Retina (tissue), 1 donor: ENCODE measurements at regions not wholly inside any gene's neighbourhood (a gene's known extent, or its start where the extent isn't known, plus 50 kb on each side); places are given as distances from the start of the nearest gene placed in this dataset.
A peak's percentile ranks its signal among the peaks of the same experiment; 100 is the strongest.

ENCODE experiments used
- DNase-seq: peaks from one replicate; pipeline ENCODE4 v3.0.0-alpha.2; 2016

DNA sequence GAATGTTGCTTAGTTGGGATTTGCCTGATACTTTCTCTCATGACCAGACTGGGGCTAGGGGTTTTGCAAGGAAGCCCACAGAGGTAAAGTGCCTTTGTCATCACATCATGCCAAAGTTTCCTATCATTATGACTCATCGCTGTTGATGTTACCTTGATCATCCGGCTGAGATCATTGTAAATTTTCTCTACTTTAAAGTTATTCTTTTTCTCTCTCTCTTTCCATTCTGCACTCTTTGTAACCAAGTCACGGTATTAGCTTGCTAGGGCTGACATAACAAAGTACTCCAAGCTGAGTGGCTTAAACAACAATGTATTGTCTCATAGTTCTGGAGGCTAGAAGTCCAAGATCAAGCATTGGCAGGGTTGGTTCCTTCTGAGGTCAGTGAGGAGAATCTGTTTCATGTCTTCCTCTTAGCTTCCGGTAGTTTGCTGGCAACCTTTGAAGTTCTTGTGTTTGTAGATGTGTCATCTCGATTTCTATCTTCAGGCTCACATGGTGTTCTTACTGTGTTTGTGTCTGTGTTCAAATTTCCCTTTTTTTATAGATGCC lies 113.0 kb downstream of the DTHD1 start:
- no peak for DNase-seq

DNA sequence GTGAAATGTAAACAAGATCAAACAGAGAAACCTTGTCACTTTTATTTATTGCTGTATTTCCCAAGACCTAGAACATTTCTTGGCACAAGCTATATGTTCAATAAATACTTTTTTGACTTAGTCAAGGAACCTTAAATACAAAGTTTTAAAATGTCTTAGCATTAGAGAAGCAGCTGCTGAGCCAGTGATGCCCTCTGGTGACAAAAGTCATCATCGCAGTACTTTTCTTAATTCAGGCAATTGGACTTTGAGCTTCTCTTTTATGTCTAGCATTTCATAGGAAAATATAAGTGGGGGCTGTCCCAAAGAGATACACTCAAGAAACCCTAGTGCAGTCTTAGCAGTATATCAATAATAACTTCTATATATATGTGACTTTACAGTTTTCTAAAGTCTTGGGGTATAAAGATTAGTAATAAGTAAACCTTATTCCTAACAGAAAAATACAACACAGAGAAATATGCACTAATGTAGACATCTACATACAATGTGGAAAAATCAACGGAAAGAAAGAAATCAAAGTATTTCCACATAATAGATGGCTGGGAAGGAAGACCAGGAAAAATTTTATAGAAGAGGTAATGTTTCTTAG lies 118.4 kb downstream of the DTHD1 start:
- no peak for DNase-seq

DNA sequence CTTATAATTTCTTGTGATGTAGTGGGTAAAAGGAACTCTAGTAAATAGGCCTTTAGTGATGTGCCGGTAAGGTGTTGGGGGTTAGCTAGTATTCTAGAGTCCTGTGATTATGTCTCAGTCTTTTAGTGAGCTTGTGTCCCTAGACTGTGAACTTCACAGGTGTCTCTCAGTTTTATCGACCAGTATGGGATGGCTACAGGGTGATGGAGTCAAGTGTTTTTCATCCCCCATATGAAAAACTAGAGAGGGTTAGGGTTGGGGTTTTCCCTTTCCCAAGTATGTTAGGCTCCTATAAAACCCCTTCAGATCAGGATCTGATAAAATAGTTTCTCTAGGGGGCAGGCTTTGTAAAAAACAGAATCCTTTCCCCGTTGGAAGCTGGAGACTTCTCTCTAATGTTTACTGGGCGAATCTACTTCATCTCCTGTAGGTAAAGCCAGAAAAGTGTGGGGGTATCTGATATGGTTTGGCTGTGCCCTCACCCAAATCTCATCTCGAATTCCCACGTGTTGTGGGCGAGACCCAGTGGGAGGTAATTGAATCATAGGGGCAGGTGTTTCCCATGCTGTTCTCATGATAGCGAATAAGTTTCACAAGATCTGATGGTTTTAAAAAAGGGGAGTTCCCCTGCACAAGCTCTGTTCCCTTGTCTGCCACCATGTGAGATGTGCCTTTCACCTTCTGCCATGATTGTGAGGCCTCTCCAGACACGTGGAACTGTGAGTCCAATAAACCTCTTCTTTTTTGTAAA lies 120.8 kb downstream of the DTHD1 start:
- DNase-seq: no peak

DNA sequence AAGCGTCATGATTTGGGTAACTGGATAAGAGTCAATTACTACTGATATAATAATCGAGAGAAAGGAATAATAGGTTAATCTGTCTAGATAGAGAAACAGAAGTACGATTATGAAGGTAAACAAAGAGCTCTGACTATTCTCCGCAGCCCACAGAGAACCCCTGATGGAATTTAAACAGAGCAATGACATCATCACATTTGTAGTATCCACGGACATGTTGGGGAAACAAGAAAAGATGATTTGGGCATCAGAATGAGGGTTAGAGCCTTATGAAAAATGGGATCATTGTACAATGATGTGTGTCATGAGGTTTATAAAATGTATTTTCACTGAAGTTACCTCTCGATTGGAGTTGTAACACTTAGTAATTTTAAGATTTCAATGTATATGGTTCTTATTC lies 129.9 kb downstream of the DTHD1 start:
- no peak for DNase-seq

DNA sequence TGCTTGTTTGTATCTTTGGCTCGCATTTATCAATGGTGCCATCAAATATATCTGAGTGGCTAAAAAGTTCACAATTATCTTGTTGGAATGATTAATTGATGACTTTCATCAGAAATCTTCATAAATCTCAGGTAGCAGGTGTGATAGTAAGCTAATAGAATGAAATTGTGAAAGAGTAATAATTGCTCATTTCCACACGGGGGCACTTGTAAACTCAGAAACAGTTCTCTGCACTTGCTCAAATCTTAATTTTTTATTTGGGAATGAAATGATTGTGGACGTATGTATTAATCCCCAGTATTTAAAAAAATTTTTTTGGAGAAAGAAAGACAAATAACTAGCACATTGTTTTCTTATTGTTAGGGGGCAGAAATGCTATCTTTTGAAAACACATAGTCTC lies 132.8 kb downstream of the DTHD1 start:
- DNase-seq: no peak

DNA sequence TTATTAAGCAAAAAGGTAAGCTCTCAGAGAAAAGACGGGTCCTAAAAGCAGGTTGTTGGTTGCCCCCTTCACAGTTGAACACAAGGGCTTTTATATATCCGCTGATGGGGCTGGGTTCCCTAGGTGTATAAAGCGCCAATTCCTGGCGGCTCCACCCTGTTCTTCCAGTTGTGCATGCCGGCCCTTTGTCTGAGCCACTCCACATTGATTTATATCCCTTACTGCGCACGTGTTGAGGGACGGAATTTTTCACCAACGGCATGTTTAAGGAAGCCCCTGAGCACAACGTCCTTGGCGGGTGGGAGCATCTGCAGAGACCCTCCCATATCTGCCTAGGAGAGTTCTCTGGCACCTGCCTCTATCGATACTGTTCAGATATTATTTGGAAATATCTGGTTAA lies 135.7 kb downstream of the DTHD1 start:
- no peak for DNase-seq

DNA sequence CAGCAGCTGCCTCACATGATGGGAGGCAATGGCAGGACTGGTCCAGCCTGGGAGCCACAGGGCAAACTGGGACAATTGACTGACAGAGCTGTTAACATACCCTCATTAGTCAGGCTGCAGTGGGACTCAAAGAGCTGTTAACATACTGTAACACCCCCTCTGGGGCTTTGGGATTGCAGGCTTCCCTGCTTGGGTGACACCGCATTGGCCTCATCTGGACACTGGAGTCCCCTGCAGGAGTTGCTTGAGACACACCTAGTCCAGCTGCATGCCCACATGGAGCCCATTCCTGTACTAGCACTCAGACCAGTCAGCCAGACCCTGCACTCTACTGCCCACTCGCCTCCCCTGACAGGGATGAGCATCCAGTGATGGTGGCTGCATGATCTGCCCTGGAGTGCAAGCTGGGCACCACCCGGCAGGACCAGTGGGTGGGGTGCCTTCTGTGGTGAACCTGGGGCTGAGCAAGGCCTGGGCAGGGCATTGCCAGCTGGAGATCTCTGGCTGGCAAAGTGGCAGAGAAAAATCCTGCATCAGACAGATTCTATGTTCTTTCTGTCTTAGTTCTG lies 138.8 kb downstream of the DTHD1 start:
- DNase-seq: no peak

DNA sequence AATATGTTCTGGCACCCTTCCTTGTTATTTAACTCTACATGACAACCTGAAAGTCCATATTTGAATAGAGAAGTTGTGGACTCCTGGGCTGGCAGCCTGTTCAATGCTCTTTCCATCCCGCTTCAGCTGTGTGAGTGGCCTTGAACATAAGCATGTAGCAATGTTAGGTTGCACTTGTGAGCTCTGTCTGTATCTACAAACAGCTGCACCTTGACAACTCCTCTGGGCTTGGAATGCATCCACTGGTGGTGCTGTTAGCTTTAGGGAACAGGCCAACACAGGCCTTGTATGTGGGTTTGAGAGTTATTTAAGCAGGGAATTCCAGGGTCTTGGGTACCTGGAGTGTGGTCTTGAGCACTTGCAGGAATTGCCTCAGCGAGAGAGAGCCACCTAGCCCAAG lies 141.2 kb downstream of the DTHD1 start:
- no peak for DNase-seq

DNA sequence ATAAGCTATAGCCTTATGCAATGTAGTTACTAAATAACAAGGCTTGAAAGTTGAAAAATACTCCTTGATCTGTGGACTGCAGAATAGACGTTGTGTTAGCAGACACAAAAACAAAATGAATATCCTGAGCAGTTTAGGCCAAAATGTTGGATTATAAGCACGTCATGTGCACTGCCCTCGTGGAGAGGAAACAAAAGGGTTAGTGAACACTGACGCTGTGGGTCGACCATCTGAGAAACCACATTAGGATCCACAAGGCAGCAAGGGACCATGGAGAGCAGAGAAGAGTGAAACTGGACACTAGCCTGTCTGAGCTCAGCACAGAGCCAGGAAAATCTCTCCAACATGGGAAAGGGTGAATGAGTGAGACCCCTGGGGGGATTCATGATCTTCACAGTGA lies 145.3 kb downstream of the DTHD1 start:
- no peak for DNase-seq

DNA sequence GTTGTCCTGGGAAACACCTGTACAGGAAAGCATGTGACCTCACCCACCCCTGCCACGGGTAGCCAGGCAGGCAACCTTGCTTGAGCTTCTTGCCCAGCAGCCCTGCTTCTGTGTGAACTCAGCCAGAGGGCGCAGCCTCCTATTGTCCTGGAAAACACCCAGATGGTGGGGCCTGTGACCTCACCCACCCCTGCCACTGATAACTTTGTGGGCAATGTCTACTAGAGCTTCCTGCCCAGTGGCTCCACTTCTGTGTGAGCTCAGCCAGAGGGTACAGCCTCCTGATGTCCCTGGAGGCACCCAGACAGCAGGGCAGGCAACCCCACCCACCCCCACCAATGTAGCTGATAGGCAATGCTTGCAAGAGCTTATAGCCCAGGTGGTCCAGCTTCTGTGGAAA lies 146.3 kb downstream of the DTHD1 start:
- no peak for DNase-seq

DNA sequence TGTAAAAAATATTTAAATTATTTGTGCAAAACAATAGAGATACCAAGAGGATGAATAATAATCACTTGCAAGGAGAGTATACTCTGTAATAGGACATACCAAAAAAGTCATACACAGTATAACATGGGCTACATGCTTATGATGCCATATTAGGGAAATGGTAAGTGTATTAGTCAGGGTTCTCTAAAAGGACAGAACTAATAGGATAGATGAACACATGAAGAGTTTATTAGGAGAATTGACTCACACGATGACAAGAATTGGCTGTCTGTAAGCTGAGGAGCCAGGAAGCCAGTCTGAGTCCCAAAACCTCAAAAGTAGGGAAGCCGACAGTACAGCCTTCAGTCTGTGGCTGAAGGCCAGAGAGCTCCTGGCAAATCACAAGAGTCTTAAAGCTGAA lies 151.2 kb downstream of the DTHD1 start:
- DNase-seq: no peak

DNA sequence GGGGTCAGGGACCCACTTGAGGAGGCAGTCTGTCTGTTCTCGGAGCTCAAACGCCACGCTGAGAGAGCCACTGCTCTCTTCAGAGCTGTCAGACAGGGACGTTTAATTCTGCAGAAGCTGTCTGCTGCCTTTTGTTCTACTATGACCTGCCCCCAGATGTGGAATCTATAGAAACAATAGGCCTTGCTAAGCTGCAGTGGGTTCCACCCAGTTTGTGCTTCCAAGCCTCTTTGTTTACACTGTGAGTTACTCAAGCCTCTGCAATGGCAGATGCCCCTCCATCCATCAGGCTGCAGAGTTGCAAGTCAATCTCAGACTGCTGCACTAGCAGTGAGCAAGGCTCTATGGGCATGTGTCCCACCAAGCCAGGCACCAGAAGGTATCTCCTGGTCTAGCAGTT lies 158.1 kb downstream of the DTHD1 start:
- DNase-seq: peak; percentile 2

DNA sequence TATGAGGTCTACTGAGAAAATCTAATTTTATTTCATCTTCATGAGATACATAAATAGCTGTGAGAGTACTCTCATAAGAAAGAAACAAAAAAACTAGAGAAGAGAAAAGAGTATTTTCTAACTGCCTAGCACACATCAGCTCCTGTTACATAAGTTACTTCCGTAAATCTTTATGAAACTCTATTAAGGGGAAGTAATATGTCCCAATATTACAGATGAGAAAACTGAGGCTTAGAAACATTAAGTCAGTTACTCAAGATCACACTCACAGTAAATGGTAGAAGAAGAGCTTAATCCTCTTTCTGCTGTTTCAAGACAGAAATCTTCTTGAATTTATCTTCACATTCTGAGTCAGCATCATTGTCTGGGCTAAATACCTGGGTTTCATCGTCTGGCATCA lies 164.1 kb downstream of the DTHD1 start:
- DNase-seq: no peak

DNA sequence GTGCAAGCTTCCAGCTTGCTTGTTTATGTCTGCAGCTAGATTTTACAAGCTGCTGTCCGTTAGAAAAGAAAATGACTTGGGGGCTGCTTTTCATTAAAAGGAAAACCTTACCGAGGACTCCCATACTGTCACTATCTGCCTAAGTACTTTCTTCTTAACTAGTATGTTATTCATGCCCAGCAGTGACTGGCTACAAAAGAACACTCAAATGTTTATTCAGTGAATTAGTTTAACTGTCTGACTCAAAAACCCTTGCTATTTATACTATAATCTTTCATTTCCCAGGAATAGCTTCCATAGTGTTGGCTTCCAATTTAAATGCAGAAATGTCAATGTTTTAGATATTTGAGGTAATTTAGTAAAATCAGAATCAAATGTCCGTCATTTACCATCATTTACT lies 164.9 kb downstream of the DTHD1 start:
- no peak for DNase-seq

DNA sequence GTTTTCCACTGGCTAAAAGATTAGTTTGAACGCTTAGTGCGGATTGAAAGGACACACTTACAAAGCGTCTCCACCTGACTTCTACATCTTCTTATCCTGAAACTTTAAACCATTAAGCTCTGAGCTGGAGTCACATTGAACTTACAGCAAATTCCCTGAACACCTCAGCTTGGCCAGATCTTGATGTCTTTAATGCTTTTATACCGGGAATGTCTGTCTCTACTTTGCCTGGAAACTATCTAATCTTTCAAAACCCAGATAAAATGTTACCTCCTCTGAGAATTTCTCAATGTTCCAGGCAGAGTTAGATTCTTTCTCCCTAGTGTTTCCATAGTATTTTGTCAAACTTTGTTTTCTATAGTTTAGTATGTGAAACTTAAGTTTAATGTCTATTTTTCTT lies 179.9 kb downstream of the DTHD1 start:
- no peak for DNase-seq

DNA sequence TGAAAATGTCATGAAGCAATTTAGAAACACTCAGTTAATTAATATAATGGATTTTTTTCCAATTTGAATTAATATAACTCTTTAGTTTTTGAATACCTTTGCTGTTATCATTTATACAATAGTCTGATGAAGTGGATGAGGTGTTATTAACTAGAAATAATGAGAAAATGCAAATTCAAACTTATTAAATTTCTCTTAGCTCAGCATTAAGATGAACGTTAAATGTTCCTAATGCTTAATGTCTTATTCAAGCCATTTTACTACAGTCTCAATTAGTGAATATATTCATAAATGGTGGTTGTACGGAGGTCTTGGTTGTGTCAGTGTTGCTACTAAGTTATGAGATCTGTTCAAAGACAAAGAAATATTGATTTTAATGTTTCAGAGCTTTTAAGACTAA lies 186.3 kb downstream of the DTHD1 start:
- no peak for DNase-seq

DNA sequence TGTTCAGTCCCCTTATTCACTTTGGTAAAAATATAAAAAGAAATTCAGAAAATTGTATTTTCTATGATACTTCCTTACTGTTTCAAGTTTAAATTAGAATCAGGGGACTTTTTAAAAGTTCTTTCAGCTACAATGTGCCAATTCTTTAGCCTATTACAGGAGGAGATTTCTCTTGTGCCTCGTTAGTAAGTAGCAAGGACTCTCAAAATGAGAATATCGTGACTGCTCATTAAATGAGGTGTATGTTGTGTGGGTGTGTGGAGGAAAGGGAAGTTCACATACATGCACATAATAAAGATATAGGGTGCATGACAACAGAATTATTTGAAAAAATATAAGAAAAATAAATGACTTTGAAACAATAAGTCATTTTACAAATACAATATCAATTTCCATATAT lies 190.5 kb downstream of the DTHD1 start:
- no peak for DNase-seq

DNA sequence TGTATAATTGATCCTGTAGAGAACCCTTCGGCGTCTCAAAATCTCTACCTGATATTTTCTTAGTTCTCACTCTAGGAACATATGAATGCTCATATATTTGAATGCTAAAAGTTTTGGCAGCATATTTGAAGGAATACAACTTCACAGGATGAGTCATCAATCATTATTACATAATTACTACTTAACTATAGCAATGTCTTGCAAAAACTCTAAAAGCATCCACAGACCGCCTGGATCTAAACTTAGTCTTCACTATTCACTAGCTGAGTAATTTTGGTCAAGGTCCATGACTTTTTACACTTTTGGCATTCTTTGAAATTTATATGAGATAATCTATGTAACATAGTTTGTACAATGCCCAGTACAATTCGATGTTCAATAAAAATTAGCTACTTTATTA lies 194.7 kb downstream of the DTHD1 start:
- no peak for DNase-seq

DNA sequence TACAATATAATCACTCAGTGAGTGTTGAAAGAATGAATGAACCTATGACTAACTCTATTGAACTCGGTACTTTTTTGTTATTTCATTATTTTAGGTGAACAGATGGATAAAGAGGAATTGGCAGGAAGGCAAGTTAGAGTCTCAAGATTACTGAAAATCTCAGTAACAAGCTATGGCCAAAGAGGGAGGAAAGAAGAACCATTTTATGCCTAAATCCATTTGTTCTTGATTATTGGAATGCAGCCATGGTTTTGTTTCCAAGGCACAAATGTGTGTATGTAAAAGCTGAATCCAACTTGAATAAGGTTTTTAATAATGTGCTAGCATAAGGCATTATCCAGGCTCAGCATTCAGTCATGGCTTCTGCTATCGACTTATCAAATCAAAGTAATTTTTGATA lies 196.4 kb downstream of the DTHD1 start:
- no peak for DNase-seq

DNA sequence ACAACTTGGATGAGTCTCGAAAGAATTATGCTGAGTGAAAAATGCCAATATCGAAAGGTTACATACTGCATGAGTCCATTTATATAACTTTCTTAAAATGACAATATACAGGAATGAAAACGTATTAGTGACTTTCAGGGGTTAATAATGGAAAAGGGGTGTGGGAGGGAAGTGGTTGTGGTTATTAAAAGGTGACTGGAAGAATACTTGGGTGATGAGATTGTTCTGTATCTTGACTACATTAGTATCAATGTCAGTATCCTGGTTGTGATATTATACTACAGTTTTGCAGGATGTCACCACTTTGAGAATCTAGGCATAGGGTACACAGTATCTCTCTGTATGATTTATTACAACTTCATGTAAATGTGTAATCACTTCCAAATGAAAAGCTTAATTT lies 204.5 kb downstream of the DTHD1 start:
- no peak for DNase-seq

DNA sequence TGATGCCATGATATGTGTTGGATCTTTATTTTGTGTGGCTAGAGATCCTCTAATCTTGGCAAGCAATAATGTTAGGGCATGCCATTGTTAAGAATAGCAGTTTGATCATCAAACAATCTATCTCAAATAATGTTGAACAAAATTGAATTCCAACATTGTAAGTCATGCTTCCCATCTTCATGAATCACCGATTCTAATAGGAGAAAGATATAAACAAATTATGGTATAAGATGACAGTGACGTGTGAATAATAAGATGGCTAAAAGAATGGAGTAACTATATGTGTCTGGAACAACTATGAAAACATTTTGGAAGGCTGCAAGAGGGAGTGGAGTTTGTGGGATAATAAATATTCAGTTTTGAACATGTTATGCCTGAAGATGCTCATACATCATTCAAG lies 208.4 kb downstream of the DTHD1 start:
- DNase-seq: no peak

DNA sequence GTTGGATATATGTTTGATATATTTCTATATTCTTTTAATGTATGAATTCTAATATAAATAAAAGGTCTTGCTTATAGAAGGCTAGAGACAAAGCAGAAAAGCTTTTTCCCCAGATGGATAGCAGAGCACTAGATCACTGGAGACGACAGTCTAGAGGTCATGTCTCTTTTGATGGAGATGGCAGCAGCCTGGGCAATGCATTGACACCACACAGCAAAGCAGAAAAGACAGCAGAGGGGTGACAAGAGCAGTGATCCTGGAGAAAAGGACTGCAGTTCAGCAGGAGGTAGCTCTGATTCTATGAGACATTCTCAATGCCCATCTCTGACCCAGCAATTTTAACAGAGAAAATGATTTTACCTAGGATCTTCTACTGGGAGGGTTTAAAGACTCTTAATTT lies 210.6 kb downstream of the DTHD1 start:
- DNase-seq: no peak

DNA sequence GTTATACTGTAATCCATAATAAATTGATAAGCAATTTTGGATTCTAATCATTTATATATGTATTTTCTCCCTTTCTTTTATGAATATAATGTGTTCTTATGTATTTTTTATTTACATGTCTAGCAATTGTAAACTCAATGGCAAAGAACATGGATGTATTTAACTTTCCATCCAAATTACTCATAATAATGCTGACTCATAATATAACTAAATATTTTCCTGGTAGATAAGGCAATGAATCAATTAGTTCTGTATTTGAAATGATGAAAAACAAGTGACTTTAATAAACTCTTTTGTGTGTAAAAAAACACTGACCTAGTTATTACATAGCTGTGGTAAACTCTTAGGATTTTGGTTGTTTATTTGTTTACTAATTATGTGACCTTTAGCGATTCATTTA lies 211.2 kb downstream of the DTHD1 start:
- DNase-seq: no peak

DNA sequence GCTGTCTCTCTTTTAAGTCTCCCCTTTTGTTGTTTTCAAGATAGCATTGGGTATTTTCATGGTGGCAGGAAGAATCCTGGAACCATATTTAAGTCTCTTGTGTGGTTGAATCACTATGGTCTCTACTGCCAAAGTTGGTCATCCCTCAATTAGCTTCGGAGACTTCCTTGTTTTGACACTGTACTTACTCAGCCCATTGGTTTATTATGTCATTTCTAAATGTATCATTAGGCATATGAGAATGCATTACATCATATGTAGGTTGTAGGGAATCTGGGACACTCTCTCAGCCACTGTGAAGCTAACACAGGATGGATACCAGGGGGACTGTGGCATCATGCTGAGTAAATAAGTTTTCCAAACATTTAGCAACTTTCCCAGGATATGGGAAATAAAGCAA lies 211.8 kb downstream of the DTHD1 start:
- no peak for DNase-seq

DNA sequence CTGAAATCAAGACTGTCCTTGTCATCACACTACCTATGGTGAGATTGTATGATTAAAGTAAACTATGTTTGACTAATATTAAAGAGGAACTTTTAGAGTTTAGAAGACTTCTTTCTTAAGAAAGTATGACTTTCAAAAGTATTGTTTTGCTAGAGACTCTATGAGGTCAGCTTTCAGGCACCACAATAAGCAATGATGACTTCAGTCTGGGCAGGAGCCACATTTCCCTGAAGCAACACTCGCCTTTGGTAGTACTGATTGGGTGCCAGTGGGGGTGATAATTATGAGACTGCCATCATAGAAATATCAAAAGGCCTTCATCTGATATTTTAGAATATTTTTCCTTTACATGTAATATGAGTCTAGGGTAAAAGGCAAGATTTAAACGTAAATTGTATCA lies 212.6 kb downstream of the DTHD1 start:
- no peak for DNase-seq
